ENCODE measurements at regions not wholly inside any gene's neighbourhood (a gene's known extent, or its start where the extent isn't known, plus 50 kb on each side); places are given as distances from the start of the nearest gene placed in this dataset.

DNA sequence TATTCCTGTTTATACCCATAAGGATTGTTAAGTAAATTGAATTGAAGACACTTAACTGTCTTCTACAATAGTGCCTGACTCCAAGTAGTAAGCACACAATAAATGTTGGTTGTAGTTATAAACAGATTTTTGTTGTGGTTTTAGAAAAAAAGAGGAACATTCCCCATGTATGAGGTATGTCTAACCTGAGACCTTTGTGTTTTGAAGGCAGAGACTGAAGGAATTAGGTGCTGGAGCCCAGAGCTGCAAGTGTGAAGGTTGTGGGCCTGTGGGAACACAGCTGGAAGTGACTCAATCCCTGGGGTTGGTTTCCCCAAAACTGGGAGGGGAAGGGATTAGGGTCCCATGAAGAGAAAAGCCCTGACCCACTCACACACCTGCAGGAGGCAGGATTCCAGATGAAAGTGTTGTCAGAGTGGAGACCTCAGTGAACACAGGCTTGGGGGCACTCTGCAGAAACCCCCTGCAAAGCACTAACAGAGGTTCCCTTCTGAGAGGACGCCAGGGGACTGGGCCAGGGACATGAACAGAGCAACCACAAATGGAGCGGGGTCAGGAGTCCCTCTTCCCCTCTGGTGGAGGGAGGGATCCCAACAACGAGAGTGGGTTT is 265.1 kb upstream of the KLF14 start:
- DNase-seq (ENCODE audit: low spot score): no peak

DNA sequence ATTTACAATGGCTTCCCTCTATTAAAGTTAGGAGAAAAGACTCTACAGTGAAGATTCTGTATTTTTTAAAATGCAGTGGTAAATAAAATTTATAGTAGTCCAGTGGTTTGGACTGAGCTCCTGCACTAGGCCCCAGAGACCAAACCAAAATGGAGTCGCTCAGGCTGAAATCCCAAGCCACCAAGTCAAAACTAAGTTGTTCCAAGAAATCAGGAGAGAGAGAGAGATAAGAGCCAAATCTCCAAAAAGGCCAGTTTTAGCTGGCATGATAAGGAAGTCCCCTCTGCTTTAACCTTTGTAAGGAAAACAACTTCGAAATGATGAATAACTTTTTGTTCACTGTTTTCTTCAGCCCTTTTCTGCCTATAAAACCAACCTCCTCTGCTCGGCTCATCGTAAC is 265.9 kb upstream of the KLF14 start:
- no peak for DNase-seq (ENCODE audit: low spot score)

DNA sequence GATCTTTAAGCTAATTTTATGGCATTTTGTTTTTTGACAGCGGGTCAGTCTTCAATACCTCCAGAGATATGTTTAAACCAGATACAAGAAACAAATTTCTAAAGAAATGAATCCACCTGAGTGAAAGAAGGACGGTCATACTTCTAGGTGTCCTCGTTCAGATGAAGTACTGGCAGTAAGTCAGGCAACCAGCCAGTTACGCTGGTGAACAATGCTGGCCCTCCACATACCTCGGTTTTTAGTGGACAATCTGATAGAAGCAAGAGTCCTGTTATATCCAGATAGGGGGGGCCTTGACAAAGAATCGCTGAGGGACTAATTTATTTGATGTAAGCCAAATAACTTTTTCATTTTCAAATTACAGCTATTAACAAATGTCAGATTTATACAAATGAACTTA is 266.4 kb upstream of the KLF14 start:
- no peak for DNase-seq (ENCODE audit: low spot score)

DNA sequence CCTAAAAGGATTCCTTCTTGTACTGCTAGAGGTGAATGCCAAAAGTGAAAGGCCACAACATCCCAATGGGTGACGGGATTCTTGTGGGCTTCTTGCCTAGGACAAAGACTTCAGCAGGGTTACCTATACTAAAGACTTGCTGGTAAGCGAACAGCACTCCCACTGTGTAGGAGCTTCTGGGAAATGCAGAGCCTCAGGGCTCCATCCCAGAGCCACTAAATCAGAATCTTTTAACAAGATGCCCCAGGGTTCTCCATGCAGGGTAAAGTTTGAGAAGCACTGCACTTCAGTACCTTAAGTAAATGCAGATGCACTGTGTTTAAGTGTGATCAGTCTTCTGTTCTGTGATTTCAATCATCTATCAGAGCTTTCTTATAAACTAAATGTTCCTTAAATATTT is 266.9 kb upstream of the KLF14 start:
- no peak for DNase-seq (ENCODE audit: low spot score)

DNA sequence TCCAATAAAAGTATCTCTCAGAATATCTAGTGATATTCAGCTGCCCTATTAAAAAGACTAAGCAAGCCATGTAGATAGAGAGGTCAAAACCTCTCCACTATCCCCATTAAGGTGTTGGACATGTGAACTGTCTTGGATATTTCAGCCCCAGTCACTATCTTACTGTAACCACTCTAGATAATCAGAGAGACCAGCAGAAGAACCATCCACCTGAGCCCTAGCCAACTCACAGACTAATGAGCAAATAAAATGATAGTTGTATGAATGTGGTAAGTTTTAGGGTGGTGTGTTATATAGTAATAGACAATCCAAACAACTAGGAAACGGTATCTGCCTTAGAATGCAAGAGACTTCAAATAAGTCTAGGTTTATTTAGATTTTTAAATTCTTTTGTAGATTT is 268.6 kb upstream of the KLF14 start:
- no peak for DNase-seq (ENCODE audit: low spot score)

DNA sequence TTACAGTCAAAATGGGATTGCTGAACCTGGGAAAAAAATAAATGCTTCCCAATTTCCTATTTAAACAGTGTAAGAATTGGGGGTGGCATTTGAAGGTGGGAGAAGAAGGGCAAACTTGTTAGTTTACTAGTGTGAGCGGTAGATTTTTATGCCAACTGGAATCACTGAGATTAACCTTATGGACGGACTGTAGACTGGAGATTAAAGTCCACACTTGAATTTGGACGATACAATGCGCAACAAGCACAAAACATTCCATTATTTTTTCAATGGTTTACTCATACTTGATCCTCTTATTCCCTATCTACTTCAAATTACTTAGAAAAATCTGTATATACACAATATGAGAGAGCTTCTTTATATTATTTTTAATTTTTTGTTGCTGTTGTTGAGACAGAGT is 269.6 kb upstream of the KLF14 start:
- DNase-seq (ENCODE audit: low spot score): no peak

DNA sequence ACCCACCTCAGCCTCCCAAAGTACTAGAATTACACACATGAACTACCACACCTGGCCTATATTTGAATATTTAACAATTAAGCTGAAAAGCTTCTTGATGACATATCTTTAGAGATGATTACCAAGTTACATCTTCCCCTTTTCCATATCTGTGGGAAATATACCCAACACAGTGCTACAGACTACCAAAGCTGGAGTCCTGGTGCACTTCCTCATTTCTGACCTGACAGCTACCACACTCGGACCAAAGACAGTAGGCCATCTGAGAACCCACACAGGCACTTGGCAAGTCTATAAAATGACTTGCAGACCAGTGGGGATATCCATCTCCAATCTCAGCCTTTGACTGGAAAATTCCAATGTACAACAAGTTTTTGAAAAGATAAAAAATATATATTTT is 270.4 kb upstream of the KLF14 start:
- no peak for DNase-seq (ENCODE audit: low spot score)

DNA sequence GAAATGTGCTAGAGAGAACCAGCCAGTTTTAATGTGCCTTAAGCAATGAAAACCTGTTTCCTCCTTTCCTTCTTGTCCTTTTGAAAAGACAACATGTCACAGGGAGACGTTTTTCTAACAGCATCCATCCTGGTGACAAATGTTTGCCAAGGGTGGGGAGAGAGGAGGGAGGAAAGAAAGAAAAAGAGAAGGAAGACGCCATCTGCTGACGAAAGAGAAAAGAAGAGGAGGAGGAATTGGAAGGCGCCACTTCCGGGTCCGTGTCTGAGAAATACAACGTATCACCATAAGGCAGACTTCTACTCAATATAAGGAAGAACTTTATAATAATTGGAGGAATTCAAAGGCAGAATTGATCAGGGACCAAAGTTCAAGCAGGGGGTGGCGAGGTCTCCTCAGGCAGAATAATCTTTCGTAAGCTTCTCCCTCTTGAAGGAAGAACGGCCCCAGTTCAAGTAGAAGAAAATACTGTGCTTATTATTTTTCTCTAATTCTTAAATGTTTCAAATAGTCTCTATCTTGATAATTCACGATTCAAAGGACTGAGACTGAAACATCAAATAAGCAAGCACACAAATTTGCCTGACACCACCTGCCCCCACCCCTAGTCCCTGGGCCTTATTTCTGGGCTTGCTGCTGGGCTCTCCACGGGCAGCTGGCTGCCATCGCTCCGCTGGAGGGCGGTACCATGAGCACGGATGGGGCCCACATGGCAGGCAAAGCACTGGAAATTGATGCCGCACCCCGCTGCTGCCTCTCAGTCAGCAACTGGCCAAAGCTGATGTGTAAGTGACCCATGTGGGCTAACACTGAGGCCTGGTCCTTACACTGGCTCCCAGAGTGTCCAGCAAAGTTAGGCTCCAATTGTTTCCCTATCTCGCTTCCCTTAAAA is 273.7 kb upstream of the KLF14 start:
- DNase-seq (ENCODE audit: low spot score): peak; percentile 71

DNA sequence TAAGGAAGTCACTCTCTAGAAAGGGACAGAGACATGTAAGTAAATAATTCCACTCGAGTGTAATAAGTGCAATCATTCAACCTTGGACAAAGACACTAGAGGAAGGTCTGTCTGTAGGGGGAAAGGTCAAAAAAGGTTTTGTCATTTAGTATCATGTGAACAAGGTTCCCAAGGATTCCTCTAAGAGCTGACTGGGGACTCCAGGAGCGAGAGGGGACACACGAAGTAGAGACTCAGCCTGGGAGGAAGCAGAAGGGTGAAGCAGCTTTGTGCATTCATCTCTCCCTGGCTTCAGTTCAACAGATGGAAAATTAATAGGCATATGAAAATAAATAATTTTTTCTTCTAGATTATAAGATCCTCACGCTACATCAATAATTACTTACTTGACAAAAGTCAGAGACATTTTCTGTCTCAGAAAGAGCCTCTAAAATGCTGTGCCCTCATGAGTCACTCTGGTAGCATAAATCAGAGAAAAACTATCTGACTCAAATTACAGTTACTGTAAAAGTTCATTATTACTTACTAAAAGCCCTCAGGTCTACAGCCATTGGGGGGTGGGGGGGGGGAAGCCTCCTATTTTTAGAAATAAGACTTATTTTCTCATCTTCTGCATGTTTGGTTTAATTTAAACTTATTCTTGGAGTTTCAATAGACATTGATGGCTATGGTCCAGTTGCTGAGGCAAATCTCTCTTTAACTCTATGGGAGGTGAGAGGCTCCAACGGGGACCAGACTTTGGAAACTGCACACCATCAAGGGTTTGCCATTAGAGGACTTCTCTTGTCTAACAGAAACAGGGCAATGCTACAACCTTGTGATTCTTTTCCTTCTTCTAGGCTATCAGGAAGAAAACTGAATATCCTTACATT is 275.1 kb upstream of the KLF14 start:
- peak; percentile 60 for DNase-seq (ENCODE audit: low spot score)

DNA sequence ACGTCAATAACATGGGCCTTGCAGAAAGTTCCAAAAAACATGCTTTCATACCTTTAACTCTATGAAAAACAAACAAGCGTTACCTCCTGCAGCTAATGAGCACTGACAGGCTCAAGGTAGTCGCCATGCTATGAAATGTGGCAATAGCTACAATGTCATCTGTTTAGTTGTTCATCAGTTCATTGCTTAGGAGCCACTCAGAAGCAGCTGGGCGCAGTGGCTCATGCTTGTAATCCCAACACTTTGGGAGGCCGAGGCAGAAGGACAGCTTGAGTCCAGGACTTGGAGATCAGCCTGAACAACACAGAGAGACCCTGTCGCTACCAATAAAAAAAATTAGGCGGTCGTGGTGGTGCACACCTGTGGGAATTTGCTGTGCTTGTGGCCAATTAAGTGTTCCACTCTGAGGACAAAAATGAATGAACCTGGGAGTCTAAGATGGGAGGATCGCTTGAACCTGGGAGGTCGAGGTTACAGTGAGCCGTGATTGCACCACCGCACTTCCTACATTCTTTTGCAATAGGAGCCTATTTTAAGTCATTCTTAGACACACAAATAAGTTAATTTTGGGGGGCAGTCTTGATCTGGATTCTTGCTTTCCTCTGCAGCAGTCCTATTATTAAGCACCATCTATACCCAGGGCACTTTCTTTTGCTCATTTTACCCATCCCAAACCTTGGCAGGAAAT is 276.2 kb upstream of the KLF14 start:
- DNase-seq (ENCODE audit: low spot score): no peak

DNA sequence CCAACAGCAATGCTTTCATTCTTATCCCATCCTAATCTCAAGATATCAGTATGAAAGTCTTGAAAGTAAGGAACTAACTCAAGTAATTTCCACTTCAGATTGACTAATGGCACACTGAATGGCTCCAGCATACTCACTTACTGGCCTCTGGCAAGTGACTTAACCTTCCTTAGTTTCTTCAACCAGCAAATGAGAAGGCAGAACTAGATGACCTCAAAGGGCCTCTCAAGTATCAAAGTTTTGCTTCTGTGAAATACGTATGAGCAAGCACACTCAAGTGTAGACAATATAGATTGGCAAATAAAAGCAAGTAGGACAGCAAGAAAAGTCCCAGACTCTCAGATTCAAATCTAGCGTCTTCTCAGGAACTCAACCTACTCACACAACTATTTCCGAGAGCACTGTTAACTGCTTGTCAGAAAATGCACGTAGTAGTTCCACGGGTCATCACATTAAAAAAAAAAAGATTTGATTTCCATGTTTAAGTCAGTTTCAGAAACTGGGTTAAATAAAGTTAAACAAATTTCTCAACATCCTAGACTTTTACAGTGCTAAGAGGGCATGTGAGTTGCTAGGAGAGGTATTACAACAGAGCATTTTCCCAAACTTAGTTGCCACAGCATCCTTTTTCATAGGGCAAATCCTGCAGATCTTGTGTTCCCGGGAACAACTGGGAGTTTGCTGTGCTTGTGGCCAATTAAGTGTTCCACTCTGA is 276.9 kb upstream of the KLF14 start:
- peak; percentile 85 for DNase-seq (ENCODE audit: low spot score)

DNA sequence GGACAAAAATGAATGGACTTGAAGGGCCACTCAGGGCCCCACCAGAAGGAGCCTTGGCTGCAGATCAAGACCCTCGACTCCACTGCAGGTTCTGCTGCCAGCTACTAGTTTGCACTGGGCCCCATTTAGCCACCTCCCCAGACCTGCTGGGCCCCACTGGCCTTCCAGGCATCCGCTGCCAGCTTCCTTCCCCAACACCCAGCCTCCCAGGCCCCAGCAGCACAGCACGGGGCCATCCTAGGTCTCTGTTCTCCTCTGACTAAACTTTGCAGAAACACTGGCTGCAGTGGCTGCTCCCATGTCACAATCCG is 277.4 kb upstream of the KLF14 start:
- no peak for DNase-seq (ENCODE audit: low spot score)

DNA sequence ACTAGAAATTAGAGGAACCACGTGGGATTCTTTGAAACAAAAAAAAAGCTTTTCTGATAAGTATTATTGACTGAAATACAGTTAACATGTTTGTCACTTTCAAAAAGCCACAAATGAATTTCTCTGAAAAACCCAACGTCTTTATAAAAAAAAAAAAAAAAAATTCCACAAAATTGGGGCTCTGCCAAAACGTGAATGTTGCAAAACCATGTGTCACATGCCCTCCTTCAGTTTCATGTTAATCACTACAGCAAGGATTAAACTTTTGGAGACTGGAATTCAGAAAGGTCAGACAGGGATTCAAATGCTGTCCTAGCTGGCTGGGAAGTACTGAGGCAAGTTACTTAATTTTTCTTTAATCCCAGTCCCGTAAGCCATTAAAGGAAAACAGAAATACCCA is 278.0 kb upstream of the KLF14 start:
- peak; percentile 75 for DNase-seq (ENCODE audit: low spot score)

DNA sequence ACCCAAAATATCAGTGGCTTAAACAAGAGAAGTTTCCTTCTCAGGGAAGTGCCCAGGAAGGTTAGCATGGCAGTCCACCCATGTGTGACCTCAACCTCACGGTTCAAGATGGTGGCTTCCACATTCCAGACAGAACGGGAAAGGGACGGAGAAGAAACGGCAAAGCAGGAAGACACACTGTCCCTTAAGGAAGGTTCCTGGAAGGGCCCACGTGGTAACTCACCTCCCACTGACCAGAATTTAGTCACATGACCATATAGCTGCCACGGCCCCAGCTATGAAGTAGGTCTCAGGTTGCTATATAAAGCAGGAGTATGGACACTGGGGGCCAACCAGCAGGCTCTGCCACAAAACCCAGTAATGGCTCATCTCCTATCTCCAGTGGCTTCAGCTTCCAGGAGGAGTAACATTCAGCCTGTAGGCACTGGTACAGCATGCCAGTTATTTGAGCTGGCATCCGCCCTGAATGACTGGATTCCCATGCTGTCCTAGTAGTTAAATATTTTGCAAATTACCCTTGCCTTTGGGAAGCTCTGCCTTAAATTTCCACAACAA is 278.5 kb upstream of the KLF14 start:
- no peak for DNase-seq (ENCODE audit: low spot score)

DNA sequence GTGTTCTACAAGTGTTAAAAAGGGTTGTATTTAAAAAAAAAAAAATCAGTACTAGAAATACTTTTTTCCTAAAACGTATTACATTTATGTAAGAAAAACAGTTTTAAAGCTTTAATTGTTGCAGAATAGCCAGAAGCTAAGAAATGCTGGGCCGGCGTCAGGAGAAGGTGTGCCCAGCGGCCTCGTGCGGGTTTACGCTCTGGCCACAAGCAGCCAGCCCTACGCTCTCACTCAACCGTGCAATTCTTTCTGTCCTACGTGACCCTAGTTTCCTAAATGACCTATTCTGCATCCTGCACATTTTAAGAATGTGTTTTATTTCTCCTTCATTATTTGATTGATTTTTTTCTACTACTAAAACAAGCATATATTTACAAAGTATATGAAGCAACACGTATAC is 279.7 kb upstream of the KLF14 start:
- DNase-seq (ENCODE audit: low spot score): no peak

DNA sequence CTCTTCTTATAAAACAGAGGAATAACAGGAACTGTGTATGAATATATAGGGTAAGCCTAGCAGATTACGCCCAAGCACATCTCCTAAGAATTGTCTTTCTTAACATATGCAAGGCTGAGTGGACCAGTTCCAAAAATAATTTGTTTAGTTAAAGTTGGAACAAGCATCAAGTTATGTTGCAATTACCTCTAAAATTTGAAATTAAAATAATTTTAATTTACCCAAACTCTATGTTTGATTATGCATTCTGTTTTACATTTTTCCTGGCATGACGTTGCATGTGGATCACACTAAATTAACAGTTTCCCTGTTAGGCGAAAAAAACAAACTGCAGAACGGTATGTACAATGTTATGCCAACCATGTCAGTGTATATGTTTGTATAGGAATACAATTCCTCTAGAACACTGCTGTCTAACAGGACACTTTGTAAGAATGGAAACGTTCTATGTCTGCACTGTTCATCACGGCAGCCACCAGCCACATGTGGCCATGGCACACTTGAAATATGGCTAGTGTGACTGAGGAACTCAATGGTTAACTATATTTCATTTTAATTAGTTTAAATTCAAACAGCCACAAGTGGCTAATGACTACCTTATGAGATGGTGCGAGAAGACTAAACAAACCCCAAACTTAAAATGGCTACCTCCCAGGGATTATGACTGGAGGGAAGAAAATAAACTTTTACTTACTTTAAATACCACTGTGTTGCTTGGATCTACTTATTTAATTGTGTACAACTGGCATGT is 281.1 kb upstream of the KLF14 start:
- no peak for DNase-seq (ENCODE audit: low spot score)

DNA sequence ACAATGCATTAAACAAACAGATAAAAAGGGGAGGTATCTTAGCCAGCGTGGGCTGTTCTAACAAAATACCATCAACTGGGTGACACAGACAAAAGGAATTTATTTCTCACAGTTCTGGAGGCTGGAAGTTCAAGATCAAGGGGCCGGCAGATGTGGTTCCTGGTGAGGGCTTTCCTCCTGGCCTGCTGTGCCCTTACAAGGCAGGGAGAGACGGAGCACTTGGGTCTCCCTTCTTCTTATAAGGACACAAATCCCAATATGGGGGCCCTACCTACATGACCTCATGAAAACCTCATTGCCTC is 281.6 kb upstream of the KLF14 start:
- no peak for DNase-seq (ENCODE audit: low spot score)

DNA sequence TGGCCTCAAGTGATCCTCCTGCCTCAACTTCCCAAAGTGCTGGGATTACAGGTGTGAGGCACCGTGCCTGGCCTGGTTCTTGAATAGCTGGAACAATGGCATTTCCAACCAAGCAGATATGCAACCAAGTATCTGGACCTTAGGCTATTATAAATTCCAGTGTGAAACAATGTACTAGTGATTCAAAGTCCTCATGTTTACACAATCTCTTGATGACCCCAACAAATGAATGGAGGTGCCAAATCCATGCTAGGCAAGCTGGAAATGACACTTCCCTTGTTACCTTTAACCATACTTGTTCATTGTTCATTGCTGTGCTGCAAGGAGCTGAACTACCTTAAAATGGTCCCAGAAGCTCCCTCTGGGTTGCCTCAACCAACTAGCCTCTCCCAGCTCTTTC is 282.2 kb upstream of the KLF14 start:
- no peak for DNase-seq (ENCODE audit: low spot score)

DNA sequence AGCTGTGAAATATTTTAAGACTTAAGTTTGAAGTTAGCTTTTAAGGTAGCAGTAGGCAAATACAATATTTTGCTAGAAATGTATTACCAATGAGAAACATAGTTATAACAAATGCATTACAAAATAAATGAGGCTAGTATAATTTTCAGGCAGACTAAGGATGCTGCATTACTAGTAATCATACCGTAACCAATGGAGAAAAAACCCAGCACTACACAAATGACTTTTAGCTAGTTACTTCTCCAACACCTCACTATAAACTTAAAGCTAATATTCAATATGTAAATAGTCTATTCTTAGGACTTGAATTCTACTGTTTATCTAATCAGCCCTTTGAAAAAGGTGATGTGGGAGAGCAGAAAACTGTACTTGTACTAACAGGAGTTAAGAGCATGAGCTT is 285.3 kb upstream of the KLF14 start:
- no peak for DNase-seq (ENCODE audit: low spot score)

DNA sequence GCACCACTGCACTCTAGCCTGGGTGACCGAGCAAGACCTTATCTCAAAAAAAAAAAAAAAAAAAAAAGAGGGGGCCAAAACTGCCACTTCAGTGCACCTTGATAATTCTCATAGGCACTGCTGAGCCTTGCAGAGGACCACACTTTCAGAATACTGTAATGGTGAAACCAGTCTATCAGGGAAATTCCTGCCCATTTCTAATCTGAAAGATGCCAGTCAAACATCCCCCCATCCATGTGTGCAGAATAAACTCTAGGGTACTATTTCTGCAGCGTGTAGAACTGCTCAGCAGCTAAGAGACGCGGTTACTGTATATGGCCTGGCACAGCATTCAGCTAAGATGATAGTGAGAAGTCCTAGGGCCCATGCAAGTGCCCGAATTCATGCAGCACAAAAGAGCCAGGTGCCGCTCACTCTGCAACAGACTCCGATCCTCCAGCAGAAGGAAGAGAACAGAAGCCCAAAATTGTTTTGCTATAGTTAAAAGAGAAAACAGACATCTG is 286.8 kb upstream of the KLF14 start:
- no peak for DNase-seq (ENCODE audit: low spot score)

DNA sequence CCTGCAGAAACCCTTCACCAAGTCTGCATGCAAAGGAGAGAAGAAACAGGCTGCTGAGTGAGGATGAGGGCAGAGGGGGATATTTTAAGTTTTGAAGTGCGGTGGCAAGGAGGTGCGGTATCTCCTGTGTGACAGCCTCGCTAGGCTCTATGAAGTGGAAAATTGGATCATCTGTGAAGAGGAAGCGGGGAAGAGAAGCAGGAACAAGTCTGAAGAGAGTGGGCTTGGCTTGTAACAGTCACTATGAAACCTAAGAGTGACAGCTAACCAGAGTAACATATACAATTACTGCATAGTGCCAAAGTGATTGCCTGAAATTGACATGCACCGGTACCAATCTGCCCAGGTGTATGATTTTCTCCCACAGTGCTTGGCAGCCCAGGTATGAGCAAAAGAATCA is 287.5 kb upstream of the KLF14 start:
- no peak for DNase-seq (ENCODE audit: low spot score)

Measured in CD4-positive, alpha-beta T cell treated with Interleukin-2 at 100 ng/mL for 4 hours (primary cell).